Muscle of back (tissue), 3 donors: ENCODE measurements at regions not wholly inside any gene's neighbourhood (a gene's known extent, or its start where the extent isn't known, plus 50 kb on each side); places are given as distances from the start of the nearest gene placed in this dataset.
"Not testable (repeated sequence)": the region's sequence is repeated elsewhere in the genome, so short reads cannot be mapped to it uniquely, and the experiment has no call there.

Experiments
- DNase-seq, 3 donors: peaks; one replicate each; pipeline versions ENCODE4 v3.0.0 to v3.0.0-alpha.2; 2013

DNA sequence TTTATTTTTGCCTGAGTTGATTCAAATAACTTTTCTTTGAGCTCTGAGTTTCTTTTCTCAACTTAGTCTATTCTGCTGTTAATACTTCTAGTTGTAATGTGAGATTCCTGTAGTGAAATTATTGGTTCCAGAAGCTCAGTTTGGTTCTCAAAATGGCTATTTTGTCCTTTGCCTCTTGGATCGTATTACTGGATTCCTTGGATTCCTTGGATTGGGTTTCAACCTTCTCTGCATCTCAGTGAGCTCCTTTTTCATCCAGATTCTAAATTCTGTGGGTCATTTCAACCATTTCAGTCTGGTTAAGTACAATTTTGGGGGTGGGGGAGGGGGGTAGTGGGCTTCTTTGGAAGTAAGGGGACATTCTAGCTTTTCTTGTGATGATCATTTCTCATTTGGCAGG, 341.1 kb upstream of the CNTN5 start:
- DNase-seq = no peak

DNA sequence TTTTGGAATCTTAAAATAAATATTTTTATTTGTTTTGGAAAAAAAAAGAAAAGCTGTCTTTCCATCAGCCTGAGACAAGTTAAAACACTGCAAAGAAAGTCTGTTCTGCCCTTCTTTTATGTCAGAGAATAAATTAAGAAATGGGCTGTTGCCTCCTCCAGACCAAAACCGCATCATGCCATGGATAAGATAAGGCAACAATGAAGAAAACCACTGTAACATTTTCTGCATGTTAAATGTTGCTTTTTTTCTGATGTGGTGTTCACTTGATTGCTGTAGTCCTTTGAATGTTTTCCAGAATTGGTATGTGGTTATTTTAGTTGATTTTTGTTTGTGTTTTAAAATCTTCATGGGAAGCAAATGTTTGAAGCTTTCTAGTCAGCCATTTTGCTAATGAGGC, 319.2 kb upstream of the CNTN5 start:
- DNase-seq = no peak

DNA sequence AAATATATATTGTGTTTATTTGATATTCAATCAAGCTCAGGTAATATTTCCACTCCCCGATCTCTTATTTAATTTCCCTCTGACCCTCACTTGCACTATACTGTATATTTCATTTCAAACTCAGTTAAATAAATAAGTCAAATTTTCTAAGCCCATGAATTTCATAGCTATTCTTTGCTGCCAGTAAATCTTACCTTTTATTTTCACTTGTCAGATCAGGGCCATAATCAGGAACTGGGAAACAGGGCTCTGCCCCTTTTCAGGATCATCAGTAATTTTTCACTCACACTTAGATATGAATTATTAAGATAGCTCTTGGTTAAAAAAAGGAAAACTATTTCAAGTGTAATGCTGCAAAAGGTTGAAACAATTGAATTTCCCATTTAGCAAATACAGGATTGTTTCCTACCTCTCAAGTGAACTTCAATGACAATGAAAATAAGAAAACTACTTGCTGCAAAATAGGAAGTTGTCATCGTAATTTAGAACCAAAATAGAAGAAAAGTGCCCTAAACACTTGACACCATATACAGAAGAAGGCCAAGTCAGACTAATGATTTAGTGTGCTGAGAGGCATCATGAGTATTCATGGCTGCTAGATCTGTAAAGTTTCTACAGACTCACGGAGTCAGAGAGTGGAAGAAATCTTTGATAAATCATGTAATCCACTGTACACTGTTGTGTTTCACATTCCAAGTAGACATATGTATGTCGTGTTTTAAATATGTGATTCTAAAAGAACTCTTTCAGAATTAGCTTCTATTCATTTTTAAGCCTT, 316.8 kb upstream of the CNTN5 start:
- no peak for DNase-seq

DNA sequence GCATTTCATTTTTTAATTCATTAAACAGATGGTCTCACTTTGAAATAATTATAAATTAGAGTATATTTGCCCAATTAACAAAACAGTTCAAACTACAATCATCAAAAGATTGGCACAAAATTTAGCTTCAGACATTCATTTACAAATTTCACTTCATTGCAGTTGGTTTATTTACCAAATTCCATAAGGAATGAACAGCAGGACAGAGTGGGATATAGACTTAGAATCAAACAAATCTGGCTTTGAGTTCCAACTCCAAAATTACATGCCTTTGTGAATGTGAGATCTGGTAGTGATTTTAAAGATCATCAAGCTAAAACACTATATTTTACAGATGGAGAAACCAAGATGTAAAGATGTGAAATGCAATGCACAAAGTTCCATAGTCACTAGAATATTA, 310.7 kb upstream of the CNTN5 start:
- DNase-seq = no peak

DNA sequence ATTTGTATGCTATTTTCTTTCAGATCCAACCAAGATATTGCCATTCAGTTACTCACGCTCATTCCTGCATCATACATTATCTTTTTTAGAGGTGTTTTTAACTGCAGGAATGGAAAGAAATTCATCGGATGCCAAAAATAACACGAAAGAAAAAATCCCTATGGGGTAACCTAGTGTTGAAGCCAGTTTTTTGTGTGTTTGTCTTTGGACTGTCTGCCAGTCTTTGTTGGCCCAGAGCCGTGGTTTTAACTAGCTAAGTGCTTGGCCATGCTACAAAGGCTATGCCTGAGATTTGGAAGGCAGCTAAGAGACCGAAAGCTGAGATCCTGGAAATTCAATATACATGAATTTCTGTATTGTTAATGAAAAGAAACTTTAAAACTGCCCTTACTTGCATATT, 309.8 kb upstream of the CNTN5 start:
- peak in 2 of 3 donors; percentile 38 to 41 for DNase-seq

DNA sequence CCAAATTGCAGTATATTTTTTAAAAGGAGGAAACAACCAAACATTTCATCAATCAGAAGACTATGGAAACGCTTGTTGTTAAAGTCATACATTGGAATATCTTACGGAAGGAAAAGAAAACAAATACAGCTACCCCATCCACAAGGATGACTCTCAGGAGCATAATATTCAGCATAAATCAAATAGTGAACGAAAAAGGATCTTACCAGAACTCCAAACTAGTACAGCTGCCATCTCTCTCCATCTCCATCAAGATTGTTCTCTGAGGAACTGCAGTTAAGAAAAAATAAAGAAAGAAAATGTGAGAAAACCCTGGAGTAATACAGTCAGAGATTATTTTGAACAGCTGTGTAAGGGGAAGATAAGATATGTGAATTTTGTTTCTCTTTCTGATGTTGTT, 299.8 kb upstream of the CNTN5 start:
- peak in 2 of 3 donors; percentile 10 to 57 for DNase-seq

DNA sequence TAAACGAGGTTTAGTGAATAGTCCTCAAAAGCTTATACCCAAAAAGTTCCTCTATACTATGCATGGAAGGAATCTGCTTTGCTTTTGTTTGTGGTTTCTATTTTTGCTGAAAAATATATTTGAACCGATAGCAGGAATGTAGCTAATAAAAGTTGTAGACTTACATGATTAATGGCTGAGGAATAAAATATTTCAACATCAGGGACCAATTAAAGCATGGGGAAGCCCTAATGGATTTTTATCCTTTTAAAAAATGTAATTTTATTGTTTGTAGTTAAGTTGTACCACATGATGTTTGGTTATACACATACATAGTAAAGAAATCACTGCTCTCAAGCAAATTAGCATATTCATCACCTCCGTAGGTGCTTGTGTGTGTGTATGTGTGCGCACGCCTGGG, 295.3 kb upstream of the CNTN5 start:
- peak in 1 of 3 donors; percentile 48 for DNase-seq

DNA sequence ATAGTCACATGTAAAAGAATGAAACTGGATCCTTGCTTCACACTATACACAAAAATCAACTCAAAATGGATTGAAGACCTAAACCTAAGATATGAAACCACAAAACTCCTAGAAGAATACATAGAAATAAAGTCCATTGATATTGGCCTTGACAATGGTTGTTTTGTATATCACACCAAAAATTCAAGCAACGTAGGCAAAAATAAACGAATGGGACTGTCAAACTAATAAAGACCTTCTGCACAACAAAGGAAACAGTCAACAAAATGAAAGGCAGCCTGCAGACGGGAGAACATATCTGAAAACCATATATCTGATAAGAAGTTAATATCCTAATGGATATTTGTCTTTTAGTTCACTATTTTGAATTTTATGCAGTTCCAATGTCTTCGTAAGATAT, 292.3 kb upstream of the CNTN5 start:
- no peak for DNase-seq

DNA sequence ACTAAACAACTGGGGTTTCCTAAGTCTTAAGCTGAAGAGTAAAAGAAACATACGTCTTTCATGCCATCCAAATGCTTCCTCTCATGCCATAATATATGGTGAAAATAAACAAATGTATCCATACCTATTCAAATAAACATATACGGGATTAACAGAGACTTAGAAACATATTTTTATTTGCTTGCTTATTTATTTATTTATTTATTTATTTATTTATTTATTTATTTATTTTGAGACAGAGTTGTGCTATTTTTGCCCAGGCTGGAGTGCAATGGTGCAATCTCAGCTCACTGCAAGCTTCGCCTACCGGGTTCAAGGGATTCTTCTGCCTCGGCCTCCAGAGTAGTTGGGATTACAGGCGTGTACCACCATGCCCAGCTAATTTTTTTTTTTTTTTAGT, 291.6 kb upstream of the CNTN5 start:
- no peak for DNase-seq

DNA sequence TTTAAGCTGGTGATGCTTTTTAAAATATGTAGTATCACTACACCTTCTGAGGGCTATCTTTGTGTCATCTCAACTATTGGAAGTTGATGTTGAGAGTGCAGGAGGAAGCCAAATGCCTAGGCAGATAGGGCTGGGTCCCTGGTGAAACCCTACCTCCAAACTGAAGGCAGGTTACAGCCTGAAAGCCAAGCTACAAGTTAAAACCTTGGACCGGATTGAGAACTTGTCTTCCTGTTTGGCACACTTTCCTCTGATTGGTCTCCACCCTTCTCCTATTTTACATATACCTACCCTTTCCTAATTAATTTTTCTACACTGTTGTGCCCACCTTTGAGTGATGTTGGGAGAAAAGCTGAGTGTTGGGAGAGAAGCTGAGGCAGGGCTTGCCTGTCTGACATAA, 287.8 kb upstream of the CNTN5 start:
- no peak for DNase-seq

DNA sequence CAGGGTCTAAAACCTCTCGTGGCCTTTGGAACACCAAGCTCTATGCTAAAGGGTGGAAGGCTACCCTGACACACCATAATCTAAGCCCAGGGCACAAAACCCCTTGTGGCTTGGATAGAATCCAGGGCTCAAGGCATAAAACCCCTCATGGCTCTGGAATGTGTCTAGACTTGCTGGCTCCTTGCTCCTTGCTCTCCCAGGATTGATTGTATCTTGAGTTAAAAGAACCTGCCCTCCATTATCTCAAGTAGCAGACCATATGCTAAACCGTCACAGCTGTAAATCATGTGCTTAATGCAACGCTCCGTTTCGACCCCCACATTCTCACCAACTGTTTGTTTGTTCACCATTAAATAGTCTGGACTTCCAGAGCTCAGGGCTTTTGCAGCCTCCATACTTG, 287.4 kb upstream of the CNTN5 start:
- not testable (repeated sequence) for DNase-seq

DNA sequence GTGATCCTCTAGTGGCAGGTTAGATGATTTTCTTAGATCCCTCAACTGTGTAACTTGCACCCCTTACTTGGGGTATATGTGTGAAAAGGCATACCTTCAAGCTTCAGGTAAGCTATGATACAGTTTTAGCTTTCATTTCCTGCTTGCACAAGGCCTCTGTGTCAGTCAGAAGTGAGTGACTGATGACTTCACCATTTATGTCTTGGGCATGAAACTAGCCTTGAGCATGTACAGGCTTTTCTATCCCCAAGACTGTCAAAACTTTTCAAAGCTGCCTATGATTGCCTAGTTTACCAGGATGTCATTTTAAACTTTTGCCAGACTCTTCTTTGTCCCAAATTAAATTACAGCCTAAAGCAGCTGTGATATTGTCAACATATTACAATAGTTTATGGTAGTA, 286.1 kb upstream of the CNTN5 start:
- no peak for DNase-seq

DNA sequence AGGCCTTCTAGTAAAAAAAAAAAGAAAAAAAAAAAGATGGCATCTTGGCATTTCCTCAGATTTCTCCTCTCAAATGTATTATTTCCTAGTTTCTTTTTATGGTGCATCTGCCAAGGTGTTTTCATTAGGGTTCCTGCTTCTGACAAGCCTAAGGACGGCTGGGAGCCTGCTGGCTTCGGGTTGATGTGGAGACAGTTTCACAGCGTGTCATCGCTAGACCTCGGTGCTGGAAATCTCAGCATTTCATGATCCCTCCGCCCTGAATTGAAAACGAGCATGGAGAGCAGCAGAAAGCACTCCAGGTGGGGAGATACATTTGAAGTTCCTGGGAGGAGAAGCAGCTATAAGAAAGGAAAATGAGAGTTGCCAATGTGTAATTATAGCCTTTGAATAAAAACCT, 283.9 kb upstream of the CNTN5 start:
- no peak for DNase-seq

DNA sequence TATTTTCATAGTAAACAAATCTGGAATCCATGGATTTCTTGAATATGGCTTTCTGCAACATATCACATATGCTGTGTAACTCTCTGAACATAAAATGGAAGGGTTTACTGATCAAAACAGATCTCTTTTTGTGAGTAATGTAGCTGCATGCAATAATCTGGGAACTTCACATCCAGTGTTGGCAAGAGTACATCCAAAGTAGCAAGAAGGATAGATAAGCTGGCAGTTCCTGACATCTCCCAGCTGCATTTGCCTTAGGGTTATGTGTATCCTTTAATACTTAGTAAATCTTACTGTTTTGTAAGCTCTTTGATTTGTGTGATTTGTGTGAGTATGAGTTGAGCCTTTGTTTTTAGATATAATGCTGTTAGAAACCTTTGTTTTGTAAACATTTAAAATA, 280.4 kb upstream of the CNTN5 start:
- no peak for DNase-seq

DNA sequence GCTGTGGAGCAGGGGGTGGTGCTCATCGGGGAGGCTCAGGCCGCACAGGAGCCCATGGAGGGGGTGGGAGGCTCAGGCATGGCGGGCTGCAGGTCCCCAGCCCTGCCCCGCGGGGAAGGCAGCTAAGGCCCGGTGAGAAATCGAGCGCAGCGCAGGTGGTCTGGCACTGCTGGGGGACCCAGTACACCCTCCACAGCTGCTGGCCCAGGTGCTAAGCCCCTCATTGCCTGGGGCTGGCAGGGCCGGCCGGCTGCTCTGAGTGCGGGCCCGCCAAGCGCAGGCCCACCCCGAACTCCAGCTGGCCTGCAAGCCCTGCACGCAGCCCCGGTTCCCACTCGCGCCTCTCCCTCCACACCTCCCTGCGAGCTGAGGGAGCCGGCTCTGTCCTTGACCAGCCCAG, 257.3 kb upstream of the CNTN5 start:
- DNase-seq = not testable (repeated sequence)

DNA sequence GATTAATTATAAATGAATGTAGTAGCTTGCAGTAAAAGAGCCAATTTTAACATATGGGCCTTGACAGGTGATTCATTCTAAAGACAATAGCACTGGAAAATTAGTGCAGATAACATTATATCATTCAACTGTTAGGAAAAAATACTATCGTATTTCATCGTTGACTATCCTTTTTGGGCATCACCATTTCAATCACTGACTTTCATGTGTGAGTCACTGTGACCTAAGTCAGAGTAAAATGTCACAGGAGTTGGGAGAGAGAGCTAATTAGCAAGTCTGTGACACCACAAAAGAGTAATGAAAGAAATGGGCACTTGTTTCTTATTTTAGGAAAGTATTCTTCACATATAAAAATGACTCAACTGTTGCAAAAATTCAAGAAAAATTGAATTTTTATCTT, 253.8 kb upstream of the CNTN5 start:
- DNase-seq = no peak

DNA sequence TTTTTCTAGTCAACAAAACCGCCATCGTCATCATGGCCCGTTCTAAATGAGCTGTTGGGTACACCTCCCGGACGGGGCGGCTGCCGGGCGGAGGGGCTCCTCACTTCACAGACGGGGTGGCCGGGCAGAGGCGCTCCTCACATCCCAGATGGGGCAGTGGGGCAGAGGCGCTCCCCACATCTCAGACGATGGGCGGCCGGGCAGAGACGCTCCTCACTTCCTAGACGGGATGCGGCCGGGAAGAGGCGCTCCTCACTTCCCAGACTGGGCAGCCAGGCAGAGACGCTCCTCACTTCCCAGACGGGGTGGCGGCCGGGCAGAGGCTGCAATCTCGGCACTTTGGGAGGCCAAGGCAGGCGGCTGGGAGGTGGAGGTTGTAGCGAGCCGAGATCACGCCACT, 250.7 kb upstream of the CNTN5 start:
- DNase-seq = not testable (repeated sequence)

DNA sequence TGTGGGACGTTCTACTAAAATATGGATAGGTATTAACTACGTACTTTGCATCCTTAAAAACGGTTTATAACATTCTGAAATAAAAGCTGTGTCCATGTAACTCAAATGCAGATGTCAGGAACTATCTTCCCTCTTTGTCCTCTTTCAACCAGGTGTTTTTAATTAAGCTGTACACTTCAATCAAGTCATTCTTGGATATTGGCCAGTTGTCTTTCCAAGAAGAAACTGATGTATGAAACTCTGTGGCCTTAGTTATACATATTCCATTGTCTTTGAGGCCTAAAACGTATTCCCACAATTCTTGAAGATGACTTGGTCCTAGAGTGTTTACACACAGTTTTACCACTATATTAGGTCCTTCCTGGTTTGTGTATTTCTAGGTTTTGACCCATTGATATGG, 249.0 kb upstream of the CNTN5 start:
- DNase-seq = peak; percentile 45 to 74 (median 55)

DNA sequence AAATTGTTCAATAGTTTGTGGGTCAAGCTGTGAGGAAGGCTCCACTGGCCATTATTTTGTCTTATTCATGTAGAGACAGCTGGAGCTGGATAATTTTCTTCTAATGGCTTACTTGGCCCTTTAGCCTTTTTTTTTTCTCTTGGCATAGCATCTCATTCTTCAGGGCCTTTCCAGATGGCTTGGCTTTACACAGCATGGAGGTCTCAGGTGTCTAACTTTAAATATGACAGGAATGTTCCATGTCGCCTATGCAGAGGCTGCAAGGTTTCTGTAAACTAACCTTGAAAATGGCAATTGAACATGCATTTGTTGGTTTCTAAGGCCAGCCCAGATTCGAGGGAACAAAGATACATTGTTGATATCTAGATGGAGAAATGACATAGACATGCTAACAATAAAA, 247.9 kb upstream of the CNTN5 start:
- peak; percentile 13 to 71 (median 48) for DNase-seq

DNA sequence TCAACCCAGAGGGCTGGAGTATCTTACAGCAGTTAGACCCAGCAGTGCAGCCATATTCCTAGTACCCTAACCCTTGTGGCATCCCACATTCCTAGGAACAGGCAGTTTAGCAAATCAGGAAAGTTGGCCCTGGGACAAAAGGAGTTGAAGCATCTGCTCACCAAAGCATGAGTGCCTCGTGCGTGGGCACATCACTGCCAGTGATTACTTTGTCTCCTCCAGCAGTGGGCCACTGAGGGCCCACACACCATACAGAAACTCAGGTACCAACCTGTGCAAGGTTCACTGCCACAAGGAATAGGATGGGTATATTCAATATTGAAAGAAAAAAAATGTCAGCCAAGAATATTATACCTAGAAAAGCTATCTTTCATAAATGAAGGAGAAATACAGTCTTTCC, 227.5 kb upstream of the CNTN5 start:
- DNase-seq = no peak

DNA sequence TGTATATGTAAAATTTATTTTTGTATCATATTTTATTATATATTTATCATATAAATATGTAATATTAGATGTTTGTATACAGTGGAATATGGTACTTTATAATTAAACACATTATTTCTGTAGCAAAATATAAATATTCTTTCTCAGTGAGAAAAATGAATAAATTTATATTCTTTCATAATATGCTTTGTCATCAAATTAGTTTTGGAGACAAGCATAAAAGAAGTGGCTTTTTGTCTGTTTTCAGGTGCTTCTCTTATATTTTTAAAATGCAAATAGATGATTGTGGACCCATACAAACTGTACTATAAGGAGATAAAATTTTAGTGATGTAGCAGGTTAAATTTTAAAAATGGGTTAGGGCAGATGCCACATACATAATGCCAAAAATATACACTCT, 222.4 kb upstream of the CNTN5 start:
- no peak for DNase-seq

DNA sequence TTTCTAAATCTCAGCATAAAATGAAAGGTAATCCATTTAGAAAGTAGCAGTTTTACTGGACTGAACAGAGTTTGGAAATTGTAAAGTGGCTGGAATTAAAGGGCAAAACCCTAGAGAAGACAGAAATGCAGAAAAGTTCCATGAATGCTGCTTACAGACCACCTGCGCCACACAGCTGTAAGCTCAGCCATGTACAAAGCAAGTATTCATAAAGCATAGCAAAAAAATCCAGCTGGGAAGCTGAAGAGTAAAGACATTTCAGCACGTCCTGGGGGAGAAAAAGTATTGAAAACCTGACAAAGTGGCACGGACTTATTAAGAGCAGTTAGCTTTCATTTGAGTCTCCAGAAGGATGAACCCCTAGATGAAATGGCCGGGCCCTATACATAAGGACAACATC, 220.1 kb upstream of the CNTN5 start:
- DNase-seq = peak in 2 of 3 donors; percentile 19 to 53

DNA sequence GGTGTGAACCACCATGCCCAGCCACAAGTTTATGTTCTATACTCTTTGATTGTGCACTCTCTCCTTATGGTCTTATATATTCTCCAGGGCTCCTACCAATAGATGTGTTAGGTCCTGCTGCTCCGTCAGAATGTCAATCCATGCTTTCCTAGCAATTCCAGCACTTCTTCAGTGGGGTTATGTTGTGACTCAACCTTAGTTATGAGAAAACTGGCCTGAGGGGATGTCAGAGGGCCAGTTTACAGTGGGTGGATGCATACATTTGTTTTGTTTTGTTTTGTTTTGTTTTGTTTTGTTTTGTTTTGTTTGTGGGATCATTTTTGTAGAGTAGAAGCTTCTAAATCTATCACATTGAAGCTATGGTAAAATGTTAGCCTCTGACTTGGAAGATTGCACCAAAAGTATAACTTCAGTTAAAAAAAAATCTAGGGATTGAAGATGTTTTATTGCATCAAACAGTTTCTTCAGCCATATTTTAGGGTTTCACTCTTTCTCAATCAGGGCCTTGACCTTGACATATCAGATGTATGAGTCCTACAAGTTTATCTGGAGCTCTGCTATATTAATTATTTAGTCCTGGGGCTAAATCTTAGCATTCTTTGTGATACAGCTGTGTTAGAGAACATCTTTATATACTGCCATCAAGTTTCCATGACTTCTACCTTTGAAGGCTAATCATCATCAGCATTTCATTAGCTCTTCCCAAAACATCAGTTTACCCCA, 191.6 kb upstream of the CNTN5 start:
- no peak for DNase-seq

DNA sequence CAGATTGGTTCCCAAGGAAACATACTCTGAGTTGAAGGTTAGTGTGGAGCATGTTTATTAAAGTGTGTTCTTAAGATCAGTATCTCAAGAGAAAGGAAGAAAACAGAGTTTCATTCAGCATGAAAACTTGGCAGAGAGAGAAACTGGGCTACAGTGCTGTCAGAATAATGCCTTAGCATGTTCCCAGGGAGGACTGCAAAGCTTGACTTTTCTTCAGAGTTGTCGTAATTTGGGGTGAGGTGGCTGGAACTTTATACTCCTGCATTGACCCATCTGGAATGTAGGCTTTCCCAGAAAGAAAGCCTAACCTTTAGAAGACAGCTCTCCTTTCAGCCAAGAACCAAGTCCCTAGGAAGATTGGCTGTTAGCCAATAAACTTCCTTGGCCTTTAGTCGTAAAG, 190.8 kb upstream of the CNTN5 start:
- DNase-seq = peak in 1 of 3 donors; percentile 17
